ENCODE measurements at regions not wholly inside any gene's neighbourhood (a gene's known extent, or its start where the extent isn't known, plus 50 kb on each side); places are given as distances from the start of the nearest gene placed in this dataset.

DNA sequence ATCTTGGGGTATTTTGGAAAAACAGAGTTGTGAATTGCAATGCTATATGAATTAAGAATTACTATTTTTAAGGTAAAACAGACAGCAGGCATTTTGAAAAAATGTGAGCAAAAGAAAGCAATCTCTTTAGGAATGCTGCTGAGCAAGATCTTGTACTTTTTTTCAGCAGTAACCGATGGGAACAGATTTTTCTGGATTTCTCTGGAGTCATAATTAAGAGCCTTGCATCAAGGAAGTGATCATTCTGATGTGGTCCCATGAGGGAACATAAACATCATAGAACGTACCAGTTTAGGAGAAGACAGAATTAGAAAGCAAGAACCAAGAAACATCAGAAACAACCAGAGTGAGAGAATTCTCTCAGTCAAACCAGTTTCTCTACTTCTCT is 157.0 kb upstream of the AGR3 start:
- ATAC-seq (no peak), DNase-seq (no peak)
- Histone ChIP-seq H3K36me3 (no peaks in the 10 kb centered on the region), H3K27ac (no peak overlapping the region), H3K9me3 (no peaks in the 10 kb centered on the region), H3K4me3 (no peak overlapping the region), H3K27me3 (no peaks in the 10 kb centered on the region), H3K4me1 (peaks cover 49% of the 10 kb centered on the region)
- TF ChIP-seq, protein P1, sequence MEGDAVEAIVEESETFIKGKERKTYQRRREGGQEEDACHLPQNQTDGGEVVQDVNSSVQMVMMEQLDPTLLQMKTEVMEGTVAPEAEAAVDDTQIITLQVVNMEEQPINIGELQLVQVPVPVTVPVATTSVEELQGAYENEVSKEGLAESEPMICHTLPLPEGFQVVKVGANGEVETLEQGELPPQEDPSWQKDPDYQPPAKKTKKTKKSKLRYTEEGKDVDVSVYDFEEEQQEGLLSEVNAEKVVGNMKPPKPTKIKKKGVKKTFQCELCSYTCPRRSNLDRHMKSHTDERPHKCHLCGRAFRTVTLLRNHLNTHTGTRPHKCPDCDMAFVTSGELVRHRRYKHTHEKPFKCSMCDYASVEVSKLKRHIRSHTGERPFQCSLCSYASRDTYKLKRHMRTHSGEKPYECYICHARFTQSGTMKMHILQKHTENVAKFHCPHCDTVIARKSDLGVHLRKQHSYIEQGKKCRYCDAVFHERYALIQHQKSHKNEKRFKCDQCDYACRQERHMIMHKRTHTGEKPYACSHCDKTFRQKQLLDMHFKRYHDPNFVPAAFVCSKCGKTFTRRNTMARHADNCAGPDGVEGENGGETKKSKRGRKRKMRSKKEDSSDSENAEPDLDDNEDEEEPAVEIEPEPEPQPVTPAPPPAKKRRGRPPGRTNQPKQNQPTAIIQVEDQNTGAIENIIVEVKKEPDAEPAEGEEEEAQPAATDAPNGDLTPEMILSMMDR (IDR thresholded peaks at IDR 0.05): no peak
- intact Hi-C loops (cut with DNase I): no loop called here

DNA sequence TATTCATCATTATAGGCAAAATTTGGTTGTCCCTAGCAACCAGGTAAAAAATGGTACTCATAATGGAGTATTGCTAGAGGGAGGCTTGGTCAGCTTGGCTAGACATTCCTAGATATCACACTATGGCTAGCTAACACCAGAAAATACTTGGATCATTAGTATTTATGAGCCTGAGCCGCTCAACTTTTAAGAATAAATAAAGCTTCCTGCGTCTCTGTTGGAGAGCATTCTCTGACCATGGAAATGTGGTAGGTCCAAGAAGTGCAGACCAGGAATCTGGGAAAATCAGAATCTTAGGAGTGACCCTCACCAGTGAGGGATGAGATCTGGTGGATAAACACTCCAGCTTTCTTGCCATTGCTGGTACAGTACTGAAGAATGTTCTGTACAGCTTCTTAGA is 157.6 kb upstream of the AGR3 start:
- no peaks in the 10 kb centered on the region for H3K27me3 ChIP-seq
- H3K4me3 ChIP-seq: no peak overlapping the region
- H3K9me3 ChIP-seq: no peaks in the 10 kb centered on the region
- DNase-seq (no peak), ATAC-seq (no peak)
- H3K27ac ChIP-seq: peak overlapping the region; percentile 33
- peaks cover 51% of the 10 kb centered on the region for H3K4me1 ChIP-seq
- H3K36me3 ChIP-seq: no peaks in the 10 kb centered on the region
- TF ChIP-seq, protein P1 (IDR thresholded peaks at IDR 0.05): no peak
- intact Hi-C loops (cut with DNase I): no loop called here

DNA sequence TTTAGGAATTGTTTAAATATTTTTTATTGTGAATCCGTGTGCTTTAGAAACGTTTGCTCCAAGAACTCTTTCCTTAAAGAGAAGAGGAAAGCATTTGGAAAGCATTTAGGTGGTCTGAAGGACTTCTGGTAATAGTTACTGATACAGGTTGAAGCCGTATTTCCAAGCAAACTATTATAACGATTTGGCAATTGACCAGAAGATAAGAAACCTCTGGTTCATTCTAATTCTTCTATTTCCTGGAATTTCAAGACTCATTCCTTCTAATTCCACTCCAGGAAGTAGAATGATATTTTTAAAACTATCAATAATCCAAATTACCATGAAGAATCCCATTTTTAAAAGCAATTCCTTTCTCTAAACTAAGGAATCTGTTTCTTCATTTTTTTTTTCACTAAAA is 158.9 kb upstream of the AGR3 start:
- Histone ChIP-seq H3K4me3 (no peak overlapping the region), H3K27me3 (no peaks in the 10 kb centered on the region), H3K27ac (peak overlapping the region; percentile 55), H3K9me3 (no peaks in the 10 kb centered on the region), H3K4me1 (peaks cover 51% of the 10 kb centered on the region), H3K36me3 (no peaks in the 10 kb centered on the region)
- TF ChIP-seq, protein P1 (IDR thresholded peaks at IDR 0.05): no peak
- DNase-seq (no peak), ATAC-seq (no peak)
- intact Hi-C loops (cut with DNase I): no loop called here

DNA sequence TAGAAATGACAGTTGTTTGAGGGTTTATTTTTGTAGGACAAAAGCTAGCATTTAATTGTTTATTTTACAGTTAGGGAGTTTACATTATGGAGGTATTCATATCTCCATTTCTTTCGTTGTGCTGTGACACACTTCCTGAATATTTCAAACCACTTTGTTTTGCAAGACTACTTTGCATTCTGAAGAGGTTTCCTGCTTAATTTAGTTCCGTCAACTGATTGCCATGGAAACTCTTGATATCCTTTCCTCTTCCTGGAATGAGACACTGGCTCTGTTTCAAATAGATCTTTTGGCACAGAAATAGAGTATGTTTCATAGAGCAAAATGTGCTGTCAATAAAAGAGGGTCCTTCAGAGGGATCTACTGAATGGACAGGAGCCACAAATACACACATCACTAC is 159.5 kb upstream of the AGR3 start:
- intact Hi-C loops (cut with DNase I): no loop called here
- TF ChIP-seq, protein P1 (IDR thresholded peaks at IDR 0.05): no peak
- Histone ChIP-seq H3K27ac (peak overlapping the region; percentile 55), H3K27me3 (no peaks in the 10 kb centered on the region), H3K4me1 (peaks cover 51% of the 10 kb centered on the region), H3K4me3 (no peak overlapping the region), H3K9me3 (no peaks in the 10 kb centered on the region), H3K36me3 (no peaks in the 10 kb centered on the region)
- ATAC-seq: peak; percentile 76
- no peak for DNase-seq

DNA sequence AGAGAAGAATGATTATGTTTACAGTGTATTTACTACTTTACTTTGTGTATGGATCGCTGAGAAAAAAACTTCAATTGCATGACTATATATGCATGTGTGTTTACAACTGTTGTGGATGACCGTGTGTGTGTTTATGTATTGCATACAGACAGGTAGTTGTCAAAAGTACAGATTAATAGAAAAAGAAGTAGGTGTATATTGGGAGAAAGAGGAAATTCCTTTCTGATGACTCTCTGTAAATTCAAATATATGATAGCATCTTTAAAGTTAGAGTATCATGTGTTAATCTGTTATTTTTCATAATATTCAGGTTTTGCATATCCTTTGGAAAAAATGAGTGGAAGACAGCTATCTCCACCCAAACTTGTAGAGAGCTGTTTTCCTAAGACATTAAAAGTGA is 160.4 kb upstream of the AGR3 start:
- Histone ChIP-seq H3K4me3 (no peak overlapping the region), H3K4me1 (peaks cover 51% of the 10 kb centered on the region), H3K36me3 (no peaks in the 10 kb centered on the region), H3K27me3 (no peaks in the 10 kb centered on the region), H3K9me3 (no peaks in the 10 kb centered on the region), H3K27ac (peak overlapping the region; percentile 55)
- TF ChIP-seq, protein P1 (IDR thresholded peaks at IDR 0.05): no peak
- no peak for ATAC-seq
- intact Hi-C loops (cut with DNase I): no loop called here
- DNase-seq: no peak
